AG09319 (cell line): ENCODE measurements at regions not wholly inside any gene's neighbourhood (a gene's known extent, or its start where the extent isn't known, plus 50 kb on each side); places are given as distances from the start of the nearest gene placed in this dataset.

Experiments used
- DNase-seq: peaks from one replicate; pipeline ENCODE4 v3.0.0-alpha.2; 2010; ENCODE audit warnings: low read depth; ENCODE audit errors: extremely low read depth
- TF ChIP-seq, protein P1 (sequence below): IDR thresholded peaks from 2 replicates; pipeline ENCODE4 v1.5.1; 2011; ENCODE audit warnings: low read depth, mild to moderate bottlenecking, inconsistent platforms, low read length, moderate library complexity

DNA sequence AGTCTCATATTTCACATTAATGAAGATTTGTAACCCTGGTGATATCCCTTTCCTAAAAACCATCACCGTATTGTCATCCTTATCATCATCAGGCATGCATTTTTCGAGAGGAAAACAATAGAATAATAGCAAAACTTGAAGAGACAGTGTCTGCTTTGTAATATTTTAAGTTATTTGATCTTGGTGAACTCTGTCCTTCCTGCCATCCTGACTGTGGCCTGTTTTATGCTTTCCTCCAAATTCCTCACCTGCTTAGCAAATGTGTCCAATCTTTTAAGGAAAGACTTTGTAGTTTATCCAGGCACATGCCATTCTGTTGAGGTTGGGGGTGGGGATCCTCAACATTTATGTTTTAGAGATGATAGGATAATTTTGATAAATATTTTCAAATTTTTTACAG is 306.1 kb upstream of the COL8A1 start:
- no peak for DNase-seq
- TF ChIP-seq, protein P1, sequence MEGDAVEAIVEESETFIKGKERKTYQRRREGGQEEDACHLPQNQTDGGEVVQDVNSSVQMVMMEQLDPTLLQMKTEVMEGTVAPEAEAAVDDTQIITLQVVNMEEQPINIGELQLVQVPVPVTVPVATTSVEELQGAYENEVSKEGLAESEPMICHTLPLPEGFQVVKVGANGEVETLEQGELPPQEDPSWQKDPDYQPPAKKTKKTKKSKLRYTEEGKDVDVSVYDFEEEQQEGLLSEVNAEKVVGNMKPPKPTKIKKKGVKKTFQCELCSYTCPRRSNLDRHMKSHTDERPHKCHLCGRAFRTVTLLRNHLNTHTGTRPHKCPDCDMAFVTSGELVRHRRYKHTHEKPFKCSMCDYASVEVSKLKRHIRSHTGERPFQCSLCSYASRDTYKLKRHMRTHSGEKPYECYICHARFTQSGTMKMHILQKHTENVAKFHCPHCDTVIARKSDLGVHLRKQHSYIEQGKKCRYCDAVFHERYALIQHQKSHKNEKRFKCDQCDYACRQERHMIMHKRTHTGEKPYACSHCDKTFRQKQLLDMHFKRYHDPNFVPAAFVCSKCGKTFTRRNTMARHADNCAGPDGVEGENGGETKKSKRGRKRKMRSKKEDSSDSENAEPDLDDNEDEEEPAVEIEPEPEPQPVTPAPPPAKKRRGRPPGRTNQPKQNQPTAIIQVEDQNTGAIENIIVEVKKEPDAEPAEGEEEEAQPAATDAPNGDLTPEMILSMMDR, result no peak

DNA sequence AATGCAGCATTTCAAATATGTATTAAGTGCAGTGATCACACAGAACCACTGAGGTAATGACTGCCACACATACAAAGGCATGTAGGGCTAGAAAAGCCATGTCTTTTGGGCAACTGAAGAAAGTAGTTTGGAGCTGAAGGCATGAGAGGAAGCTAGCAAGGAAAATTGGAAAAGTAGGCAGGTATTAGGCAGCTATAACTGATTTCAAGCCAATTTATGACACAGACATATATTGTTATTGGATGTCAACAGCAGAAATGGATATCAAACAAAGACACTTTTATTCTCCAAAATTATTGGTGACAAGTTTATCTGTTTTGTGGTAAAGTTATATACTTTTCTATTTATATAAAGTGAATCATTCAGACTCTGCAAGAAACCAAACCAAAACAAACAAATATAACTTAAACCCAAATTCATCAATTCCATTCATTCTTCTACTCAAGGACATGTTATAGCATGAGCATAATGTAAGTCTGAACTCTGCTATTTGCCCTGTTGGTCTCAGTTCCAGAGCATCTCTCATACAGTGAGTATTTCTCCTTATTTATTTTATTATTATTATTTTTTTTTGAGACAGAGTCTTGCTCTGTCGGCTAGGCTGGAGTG is 307.4 kb upstream of the COL8A1 start:
- TF ChIP-seq, protein P1, result no peak
- no peak for DNase-seq

GRCh38 chr3:99330281-99330680 is 308.1 kb upstream of the COL8A1 start:
- TF ChIP-seq, protein P1, result no peak
- no peak for DNase-seq

GRCh38 chr3:99325402-99325801 is 313.0 kb upstream of the COL8A1 start:
- no peak for DNase-seq
- TF ChIP-seq, protein P1, result no peak

- TF ChIP-seq, protein P1, result no peak
- DNase-seq, result no peak
These were observed 313.7 kb upstream of the COL8A1 start for GRCh38 chr3:99324636-99325203.

DNA sequence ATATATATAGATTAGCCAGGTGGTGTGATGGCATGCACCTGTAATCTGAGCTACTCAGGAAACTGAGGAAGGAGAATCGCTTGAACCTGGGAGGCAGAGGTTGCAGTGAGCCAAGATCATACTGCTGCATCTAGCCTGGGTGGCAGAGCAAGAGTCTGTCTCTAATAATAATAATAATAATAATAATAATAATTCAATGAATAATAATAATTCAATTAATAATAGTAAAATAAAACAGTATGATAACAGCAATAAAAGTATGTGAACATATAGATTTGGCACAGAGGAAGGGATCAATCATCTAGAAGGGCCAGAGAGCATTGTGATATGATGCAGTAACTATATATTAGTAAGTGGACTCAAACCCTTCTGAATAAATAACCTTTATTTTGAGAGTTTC is 314.5 kb upstream of the COL8A1 start:
- TF ChIP-seq, protein P1, result no peak
- no peak for DNase-seq

- TF ChIP-seq, protein P1, result no peak
- DNase-seq, result no peak
These were observed 315.8 kb upstream of the COL8A1 start for GRCh38 chr3:99322551-99322950.
